GM12875 (cell line): ENCODE measurements at regions not wholly inside any gene's neighbourhood (a gene's known extent, or its start where the extent isn't known, plus 50 kb on each side); places are given as distances from the start of the nearest gene placed in this dataset.

Experiments used
- H3K4me3 ChIP-seq: one replicate; pipeline ENCODE4 v1.5.1; 2011; ENCODE audit warnings: low read depth, low read length, control low read depth
- CTCF ChIP-seq: IDR thresholded peaks from 2 replicates; pipeline ENCODE4 v1.5.1; 2011; ENCODE audit warnings: low read depth, mild to moderate bottlenecking, control low read depth, inconsistent platforms, low read length, moderate library complexity, borderline replicate concordance; ENCODE audit not compliant: insufficient read depth

- TF ChIP-seq CTCF = no peak
- no peak overlapping the region for H3K4me3 ChIP-seq
These were observed 70.6 kb upstream of the SPON1 start for GRCh38 chr11:13891911-13892310.

GRCh38 chr11:13896175-13896980, 66.1 kb upstream of the SPON1 start:
- TF ChIP-seq CTCF = no peak
- H3K4me3 ChIP-seq = no peak overlapping the region

- TF ChIP-seq CTCF = no peak
- no peak overlapping the region for H3K4me3 ChIP-seq
These were observed 65.6 kb upstream of the SPON1 start for GRCh38 chr11:13896981-13897353.

- no peak for TF ChIP-seq CTCF
These were observed 64.8 kb upstream of the SPON1 start for GRCh38 chr11:13897646-13898276.

GRCh38 chr11:13899603-13900002, 62.9 kb upstream of the SPON1 start:
- H3K4me3 ChIP-seq = no peak overlapping the region
- TF ChIP-seq CTCF = no peak

More at GRCh38 chr11:13897646-13898276, 64.8 kb upstream of the SPON1 start:
- H3K4me3 ChIP-seq = no peak overlapping the region

GRCh38 chr11:13902523-13902922, 60.0 kb upstream of the SPON1 start:
- no peak for TF ChIP-seq CTCF

More at GRCh38 chr11:13902523-13902922, 60.0 kb upstream of the SPON1 start:
- H3K4me3 ChIP-seq = no peak overlapping the region
